GM12873 (cell line): ENCODE measurements at regions not wholly inside any gene's neighbourhood (a gene's known extent, or its start where the extent isn't known, plus 50 kb on each side); places are given as distances from the start of the nearest gene placed in this dataset.

Source experiments
- TF ChIP-seq, protein P1 (sequence below): IDR thresholded peaks from 2 replicates; pipeline ENCODE4 v1.5.1; 2012; ENCODE audit warnings: low read depth, mild to moderate bottlenecking, moderate library complexity, low read length, control low read depth; ENCODE audit not compliant: insufficient read depth; ENCODE audit errors: missing control alignments

DNA sequence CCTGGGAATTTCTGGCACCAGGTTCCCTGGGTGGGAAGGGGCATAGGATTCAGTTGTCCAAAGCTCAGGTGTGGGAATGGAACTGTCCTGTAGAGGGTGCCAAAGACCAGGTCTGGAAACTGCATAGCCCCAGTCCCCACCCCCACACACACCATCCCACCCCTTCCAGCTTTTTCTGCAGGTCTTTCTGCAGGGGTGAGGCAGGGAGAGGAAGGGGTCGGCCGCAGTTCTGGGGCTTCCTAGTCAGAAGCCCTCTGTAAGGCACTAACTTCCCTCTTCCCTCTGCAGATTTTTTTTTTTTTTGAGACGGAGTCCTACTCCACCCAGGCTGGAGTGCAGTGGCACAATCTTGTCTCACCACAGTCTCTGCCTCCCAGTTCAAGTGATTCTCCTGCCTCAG is 1949.7 kb downstream of the FOXD4L5 start:
- TF ChIP-seq, protein P1, sequence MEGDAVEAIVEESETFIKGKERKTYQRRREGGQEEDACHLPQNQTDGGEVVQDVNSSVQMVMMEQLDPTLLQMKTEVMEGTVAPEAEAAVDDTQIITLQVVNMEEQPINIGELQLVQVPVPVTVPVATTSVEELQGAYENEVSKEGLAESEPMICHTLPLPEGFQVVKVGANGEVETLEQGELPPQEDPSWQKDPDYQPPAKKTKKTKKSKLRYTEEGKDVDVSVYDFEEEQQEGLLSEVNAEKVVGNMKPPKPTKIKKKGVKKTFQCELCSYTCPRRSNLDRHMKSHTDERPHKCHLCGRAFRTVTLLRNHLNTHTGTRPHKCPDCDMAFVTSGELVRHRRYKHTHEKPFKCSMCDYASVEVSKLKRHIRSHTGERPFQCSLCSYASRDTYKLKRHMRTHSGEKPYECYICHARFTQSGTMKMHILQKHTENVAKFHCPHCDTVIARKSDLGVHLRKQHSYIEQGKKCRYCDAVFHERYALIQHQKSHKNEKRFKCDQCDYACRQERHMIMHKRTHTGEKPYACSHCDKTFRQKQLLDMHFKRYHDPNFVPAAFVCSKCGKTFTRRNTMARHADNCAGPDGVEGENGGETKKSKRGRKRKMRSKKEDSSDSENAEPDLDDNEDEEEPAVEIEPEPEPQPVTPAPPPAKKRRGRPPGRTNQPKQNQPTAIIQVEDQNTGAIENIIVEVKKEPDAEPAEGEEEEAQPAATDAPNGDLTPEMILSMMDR: peak; percentile 2
